ENCODE measurements at regions not wholly inside any gene's neighbourhood (a gene's known extent, or its start where the extent isn't known, plus 50 kb on each side); places are given as distances from the start of the nearest gene placed in this dataset.

GRCh38 chr18:24785019-24785418 lies 324.6 kb downstream of the HRH4 start:
- no peak for ATAC-seq
- in situ Hi-C loops (cut with HindIII; ENCODE audit: low pct_unique_long_range_greater_than_20kb, low sequenced_read_pairs): no loop called here
- Histone ChIP-seq H3K9me3 (ENCODE audit: control insufficient read depth, insufficient read depth, low read depth, low read length) (no peaks in the 10 kb centered on the region), H3K4me3 (ENCODE audit: low read depth in 2 of 2, low read length in 2 of 2) (no peak overlapping the region), H3K27ac (ENCODE audit: low read length) (no peak overlapping the region), H3K4me1 (ENCODE audit: control insufficient read depth, insufficient read depth, low read length) (no peaks in the 10 kb centered on the region), H3K27me3 (ENCODE audit: control insufficient read depth, insufficient read depth, low read length) (no peaks in the 10 kb centered on the region), H3K36me3 (ENCODE audit: control insufficient read depth, insufficient read depth, low read length) (no peaks in the 10 kb centered on the region)
- TF ChIP-seq TCF7L2 (IDR thresholded peaks at IDR 0.05; ENCODE audit: low read depth, low read length): no peak
- TF ChIP-seq SIN3A (IDR thresholded peaks at IDR 0.05; ENCODE audit: borderline replicate concordance, insufficient read depth, low read depth, low read length): no peak
- TF ChIP-seq, protein P1, sequence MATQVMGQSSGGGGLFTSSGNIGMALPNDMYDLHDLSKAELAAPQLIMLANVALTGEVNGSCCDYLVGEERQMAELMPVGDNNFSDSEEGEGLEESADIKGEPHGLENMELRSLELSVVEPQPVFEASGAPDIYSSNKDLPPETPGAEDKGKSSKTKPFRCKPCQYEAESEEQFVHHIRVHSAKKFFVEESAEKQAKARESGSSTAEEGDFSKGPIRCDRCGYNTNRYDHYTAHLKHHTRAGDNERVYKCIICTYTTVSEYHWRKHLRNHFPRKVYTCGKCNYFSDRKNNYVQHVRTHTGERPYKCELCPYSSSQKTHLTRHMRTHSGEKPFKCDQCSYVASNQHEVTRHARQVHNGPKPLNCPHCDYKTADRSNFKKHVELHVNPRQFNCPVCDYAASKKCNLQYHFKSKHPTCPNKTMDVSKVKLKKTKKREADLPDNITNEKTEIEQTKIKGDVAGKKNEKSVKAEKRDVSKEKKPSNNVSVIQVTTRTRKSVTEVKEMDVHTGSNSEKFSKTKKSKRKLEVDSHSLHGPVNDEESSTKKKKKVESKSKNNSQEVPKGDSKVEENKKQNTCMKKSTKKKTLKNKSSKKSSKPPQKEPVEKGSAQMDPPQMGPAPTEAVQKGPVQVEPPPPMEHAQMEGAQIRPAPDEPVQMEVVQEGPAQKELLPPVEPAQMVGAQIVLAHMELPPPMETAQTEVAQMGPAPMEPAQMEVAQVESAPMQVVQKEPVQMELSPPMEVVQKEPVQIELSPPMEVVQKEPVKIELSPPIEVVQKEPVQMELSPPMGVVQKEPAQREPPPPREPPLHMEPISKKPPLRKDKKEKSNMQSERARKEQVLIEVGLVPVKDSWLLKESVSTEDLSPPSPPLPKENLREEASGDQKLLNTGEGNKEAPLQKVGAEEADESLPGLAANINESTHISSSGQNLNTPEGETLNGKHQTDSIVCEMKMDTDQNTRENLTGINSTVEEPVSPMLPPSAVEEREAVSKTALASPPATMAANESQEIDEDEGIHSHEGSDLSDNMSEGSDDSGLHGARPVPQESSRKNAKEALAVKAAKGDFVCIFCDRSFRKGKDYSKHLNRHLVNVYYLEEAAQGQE (IDR thresholded peaks at IDR 0.05; ENCODE audit: insufficient read depth in 1 of 2, low read depth in 2 of 2, low read length in 1 of 2): no peak
- no peak for TF ChIP-seq CTCF (IDR thresholded peaks at IDR 0.05)
- no peak for TF ChIP-seq POLR2AphosphoS5 (IDR thresholded peaks at IDR 0.05; ENCODE audit: low read depth, low read length)
- CTCF ChIA-PET: no interaction called here
- no TSS peak for BruUV-seq (replicated peaks)
- intact Hi-C loops (cut with micrococcal nuclease; ENCODE audit: unreplicated experiment): no loop called here
- POLR2A ChIA-PET: no interaction called here
- DNase-seq (ENCODE audit: low read depth, low spot score): no peak

GRCh38 chr18:24786027-24786426 lies 325.6 kb downstream of the HRH4 start:
- intact Hi-C loops (cut with micrococcal nuclease; ENCODE audit: unreplicated experiment): no loop called here
- ChIA-PET CTCF (no interaction called here), POLR2A (no interaction called here)
- no TSS peak for BruUV-seq (replicated peaks)
- DNase-seq (ENCODE audit: low read depth, low spot score) (no peak), ATAC-seq (no peak)
- Histone ChIP-seq H3K36me3 (ENCODE audit: control insufficient read depth, insufficient read depth, low read length) (no peaks in the 10 kb centered on the region), H3K9me3 (ENCODE audit: control insufficient read depth, insufficient read depth, low read depth, low read length) (no peaks in the 10 kb centered on the region), H3K27me3 (ENCODE audit: control insufficient read depth, insufficient read depth, low read length) (no peaks in the 10 kb centered on the region), H3K4me1 (ENCODE audit: control insufficient read depth, insufficient read depth, low read length) (no peaks in the 10 kb centered on the region), H3K4me3 (ENCODE audit: low read depth in 2 of 2, low read length in 2 of 2) (no peak overlapping the region), H3K27ac (ENCODE audit: low read length) (no peak overlapping the region)
- TF ChIP-seq, protein P1 (IDR thresholded peaks at IDR 0.05; ENCODE audit: insufficient read depth in 1 of 2, low read depth in 2 of 2, low read length in 1 of 2): no peak
- TF ChIP-seq TCF7L2 (IDR thresholded peaks at IDR 0.05; ENCODE audit: low read depth, low read length): no peak
- TF ChIP-seq POLR2AphosphoS5 (IDR thresholded peaks at IDR 0.05; ENCODE audit: low read depth, low read length): no peak
- no peak for TF ChIP-seq SIN3A (IDR thresholded peaks at IDR 0.05; ENCODE audit: borderline replicate concordance, insufficient read depth, low read depth, low read length)
- no peak for TF ChIP-seq CTCF (IDR thresholded peaks at IDR 0.05)
- in situ Hi-C loops (cut with HindIII; ENCODE audit: low pct_unique_long_range_greater_than_20kb, low sequenced_read_pairs): no loop called here
